ENCODE measurements at regions not wholly inside any gene's neighbourhood (a gene's known extent, or its start where the extent isn't known, plus 50 kb on each side); places are given as distances from the start of the nearest gene placed in this dataset.

- DNase-seq (no peak), ATAC-seq (peak in 1 of 8 donors; percentile 19)
- peak overlapping the region in 1 of 10 donors; percentile 0 for H3K27ac ChIP-seq
- TF ChIP-seq, protein P1, sequence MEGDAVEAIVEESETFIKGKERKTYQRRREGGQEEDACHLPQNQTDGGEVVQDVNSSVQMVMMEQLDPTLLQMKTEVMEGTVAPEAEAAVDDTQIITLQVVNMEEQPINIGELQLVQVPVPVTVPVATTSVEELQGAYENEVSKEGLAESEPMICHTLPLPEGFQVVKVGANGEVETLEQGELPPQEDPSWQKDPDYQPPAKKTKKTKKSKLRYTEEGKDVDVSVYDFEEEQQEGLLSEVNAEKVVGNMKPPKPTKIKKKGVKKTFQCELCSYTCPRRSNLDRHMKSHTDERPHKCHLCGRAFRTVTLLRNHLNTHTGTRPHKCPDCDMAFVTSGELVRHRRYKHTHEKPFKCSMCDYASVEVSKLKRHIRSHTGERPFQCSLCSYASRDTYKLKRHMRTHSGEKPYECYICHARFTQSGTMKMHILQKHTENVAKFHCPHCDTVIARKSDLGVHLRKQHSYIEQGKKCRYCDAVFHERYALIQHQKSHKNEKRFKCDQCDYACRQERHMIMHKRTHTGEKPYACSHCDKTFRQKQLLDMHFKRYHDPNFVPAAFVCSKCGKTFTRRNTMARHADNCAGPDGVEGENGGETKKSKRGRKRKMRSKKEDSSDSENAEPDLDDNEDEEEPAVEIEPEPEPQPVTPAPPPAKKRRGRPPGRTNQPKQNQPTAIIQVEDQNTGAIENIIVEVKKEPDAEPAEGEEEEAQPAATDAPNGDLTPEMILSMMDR (IDR thresholded peaks at IDR 0.05) = no peak
- H3K36me3 ChIP-seq = no peaks in the 10 kb centered on the region
- H3K4me3 ChIP-seq = no peak overlapping the region
- no peaks in the 10 kb centered on the region for H3K27me3 ChIP-seq
- 71% methylated on average over 5 of the region's 5 CpGs for WGBS, 2 donors
- intact Hi-C loops (cut with DNase I) = loop anchor here in 1 of 10 donors (10.0 kb wide), 1 partner anchor 331 kb away; no protein-coding TSS in a partner anchor
- peaks cover 0 to 17% (median 3%) of the 10 kb centered on the region in 11 donors for H3K9me3 ChIP-seq
- peaks cover 0 to 12% (median 0%) of the 10 kb centered on the region in 9 donors for H3K4me1 ChIP-seq
Observed at GRCh38 chr3:159605776-159606175, 382.9 kb upstream of the IL12A start.

DNA sequence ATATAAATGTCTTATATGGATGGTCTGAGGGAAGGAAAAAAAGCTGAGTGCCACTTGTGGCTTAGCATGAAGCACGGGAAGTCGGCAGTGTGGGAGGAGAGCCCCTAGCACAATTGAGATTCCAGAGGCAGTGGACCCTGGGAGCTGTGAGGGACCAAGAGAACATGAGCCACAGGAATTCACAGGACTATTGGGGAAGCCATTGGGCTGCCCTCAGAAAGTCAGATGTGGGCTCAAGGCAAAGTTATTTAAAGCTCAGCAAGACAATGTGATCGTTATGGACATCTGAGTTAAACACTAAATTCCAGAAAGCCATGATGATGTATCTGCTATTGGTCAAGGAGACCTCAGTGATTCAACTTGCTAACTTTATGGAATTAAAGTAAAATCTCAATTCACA, 380.8 kb upstream of the IL12A start:
- Histone ChIP-seq H3K27ac (no peak overlapping the region), H3K9me3 (no peaks in the 10 kb centered on the region), H3K4me3 (no peak overlapping the region), H3K4me1 (peaks cover 0 to 12% (median 0%) of the 10 kb centered on the region in 9 donors), H3K36me3 (no peaks in the 10 kb centered on the region), H3K27me3 (no peaks in the 10 kb centered on the region)
- 65 to 73% methylated on average over 3 of the region's 3 CpGs for WGBS, 2 donors
- TF ChIP-seq, protein P1 (IDR thresholded peaks at IDR 0.05) = no peak
- intact Hi-C loops (cut with DNase I) = loop anchor here in 1 of 10 donors (10.0 kb wide), 1 partner anchor 333 kb away; no protein-coding TSS in a partner anchor
- DNase-seq (no peak), ATAC-seq (no peak)

DNA sequence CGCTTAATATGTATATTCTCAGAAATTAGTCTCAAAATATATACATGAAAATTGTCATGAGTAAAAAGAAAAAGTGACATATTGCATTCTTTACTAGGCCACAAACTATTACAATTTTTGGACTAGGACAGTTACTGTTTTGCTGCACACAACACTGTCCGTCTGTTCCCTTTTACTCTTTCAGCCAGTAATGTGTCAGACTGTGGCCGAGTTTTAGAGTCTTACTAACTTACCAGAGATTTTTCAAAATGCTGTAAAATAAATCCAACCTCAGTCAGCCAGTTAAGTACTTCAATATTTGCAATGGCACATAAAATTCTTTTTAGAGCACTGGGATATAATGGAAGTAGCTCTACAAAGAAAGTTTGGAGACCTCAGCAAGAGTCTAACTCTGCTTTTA, 380.3 kb upstream of the IL12A start:
- intact Hi-C loops (cut with DNase I) = loop anchor here in 1 of 10 donors (10.0 kb wide), 1 partner anchor 334 kb away; no protein-coding TSS in a partner anchor
- WGBS, 2 donors = 84 to 85% methylated on average over 3 of the region's 3 CpGs
- H3K27ac ChIP-seq = no peak overlapping the region
- H3K27me3 ChIP-seq = no peaks in the 10 kb centered on the region
- TF ChIP-seq, protein P1 (IDR thresholded peaks at IDR 0.05) = no peak
- no peaks in the 10 kb centered on the region for H3K9me3 ChIP-seq
- DNase-seq (no peak), ATAC-seq (no peak)
- peaks cover 0 to 12% (median 0%) of the 10 kb centered on the region in 9 donors for H3K4me1 ChIP-seq
- H3K4me3 ChIP-seq = no peak overlapping the region
- no peaks in the 10 kb centered on the region for H3K36me3 ChIP-seq

DNA sequence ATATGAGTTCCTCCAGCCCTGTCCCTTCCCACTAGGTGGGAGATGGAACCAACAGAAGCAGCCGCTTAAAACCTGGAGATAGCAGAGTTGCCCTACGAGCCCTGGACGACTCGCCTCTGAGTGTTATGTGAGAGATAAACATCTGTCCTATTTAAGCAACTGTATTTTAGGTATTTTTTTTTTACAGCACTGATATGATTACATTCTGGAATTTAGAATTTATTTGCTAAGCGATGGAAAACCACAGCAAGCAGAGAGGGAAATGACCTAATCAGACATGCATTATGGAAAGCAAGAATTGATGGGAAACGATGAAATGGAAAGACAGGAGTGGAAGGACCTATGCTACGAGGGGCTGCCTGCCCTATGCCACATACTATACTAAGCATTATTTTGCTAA, 379.0 kb upstream of the IL12A start:
- Histone ChIP-seq H3K9me3 (no peaks in the 10 kb centered on the region), H3K27ac (no peak overlapping the region), H3K36me3 (no peaks in the 10 kb centered on the region), H3K4me3 (no peak overlapping the region), H3K27me3 (no peaks in the 10 kb centered on the region), H3K4me1 (peaks cover 0 to 4% (median 0%) of the 10 kb centered on the region in 9 donors)
- DNase-seq = no peak
- TF ChIP-seq, protein P1 (IDR thresholded peaks at IDR 0.05) = no peak
- ATAC-seq = no peak
- WGBS, 2 donors = 69 to 80% methylated on average over 7 of the region's 7 CpGs
- intact Hi-C loops (cut with DNase I) = loop anchor here in 6 of 10 donors (5.0 to 10.0 kb wide), 4 partner anchors 125 to 395 kb away; no protein-coding TSS in a partner anchor
